Mammary epithelial cell (primary cell): ENCODE measurements at regions not wholly inside any gene's neighbourhood (a gene's known extent, or its start where the extent isn't known, plus 50 kb on each side); places are given as distances from the start of the nearest gene placed in this dataset.

ENCODE experiments used
- CTCF ChIP-seq, 2 donors: IDR thresholded peaks in 1 of 2; conservative IDR thresholded peaks in 1 of 2; 2 replicates each; pipeline ENCODE4 v1.5.1; 2011 to 2012; ENCODE audit warnings: inconsistent platforms in 2 of 2, low read length in 2 of 2, mild to moderate bottlenecking in 2 of 2, control low read depth in 1 of 2, low read depth in 1 of 2; ENCODE audit not compliant: insufficient read depth in 1 of 2; ENCODE audit errors: extremely low read depth in 1 of 2
- EZH2 ChIP-seq: IDR thresholded peaks from 2 replicates; pipeline ENCODE4 v1.6.1; 2012; ENCODE audit warnings: low read length, inconsistent platforms, borderline replicate concordance

- TF ChIP-seq CTCF (conservative IDR thresholded peaks at IDR 0.05 in 1 of 2, IDR thresholded peaks at IDR 0.05 in 1 of 2; ENCODE audit: extremely low read depth in 1 of 2, insufficient read depth in 1 of 2, low read depth in 1 of 2, low read length in 2 of 2) (no peak), EZH2 (no peak)
Observed at GRCh38 chr12:119931402-119931801, 54.3 kb upstream of the CIT start.
